ENCODE measurements at regions not wholly inside any gene's neighbourhood (a gene's known extent, or its start where the extent isn't known, plus 50 kb on each side); places are given as distances from the start of the nearest gene placed in this dataset.

- H3K27ac ChIP-seq (ENCODE audit: insufficient read depth, low read depth, low read length, poor library complexity, severe bottlenecking) = no peak overlapping the region
- H3K4me3 ChIP-seq (ENCODE audit: insufficient read depth, low read depth, low read length) = no peak overlapping the region
- WGBS, 2 experiments = 57 to 100% methylated on average over 1 to 2 of the region's 2 CpGs
- no peaks in the 10 kb centered on the region for H3K27me3 ChIP-seq (ENCODE audit: control insufficient read depth, insufficient read depth, low read length, poor library complexity, severe bottlenecking)
- H3K36me3 ChIP-seq (ENCODE audit: control insufficient read depth, insufficient read depth, low read length) = no peaks in the 10 kb centered on the region
- H3K9me3 ChIP-seq (ENCODE audit: control insufficient read depth, low read length) = no peaks in the 10 kb centered on the region
- no peaks in the 10 kb centered on the region for H3K4me1 ChIP-seq (ENCODE audit: control insufficient read depth, insufficient read depth, low read length)
These were observed 514.5 kb upstream of the FAM241A start for GRCh38 chr4:111630705-111631104.

GRCh38 chr4:111631215-111631999 lies 513.8 kb upstream of the FAM241A start:
- 84 to 88% methylated on average over 1 to 2 of the region's 2 CpGs for WGBS, 2 experiments
- H3K27me3 ChIP-seq (ENCODE audit: control insufficient read depth, insufficient read depth, low read length, poor library complexity, severe bottlenecking) = no peaks in the 10 kb centered on the region
- no peak overlapping the region for H3K4me3 ChIP-seq (ENCODE audit: insufficient read depth, low read depth, low read length)
- no peaks in the 10 kb centered on the region for H3K4me1 ChIP-seq (ENCODE audit: control insufficient read depth, insufficient read depth, low read length)
- H3K27ac ChIP-seq (ENCODE audit: insufficient read depth, low read depth, low read length, poor library complexity, severe bottlenecking) = no peak overlapping the region
- H3K9me3 ChIP-seq (ENCODE audit: control insufficient read depth, low read length) = no peaks in the 10 kb centered on the region
- H3K36me3 ChIP-seq (ENCODE audit: control insufficient read depth, insufficient read depth, low read length) = no peaks in the 10 kb centered on the region

- Histone ChIP-seq H3K9me3 (ENCODE audit: control insufficient read depth, low read length) (no peaks in the 10 kb centered on the region), H3K27me3 (ENCODE audit: control insufficient read depth, insufficient read depth, low read length, poor library complexity, severe bottlenecking) (no peaks in the 10 kb centered on the region), H3K36me3 (ENCODE audit: control insufficient read depth, insufficient read depth, low read length) (no peaks in the 10 kb centered on the region), H3K27ac (ENCODE audit: insufficient read depth, low read depth, low read length, poor library complexity, severe bottlenecking) (no peak overlapping the region), H3K4me3 (ENCODE audit: insufficient read depth, low read depth, low read length) (no peak overlapping the region), H3K4me1 (ENCODE audit: control insufficient read depth, insufficient read depth, low read length) (no peaks in the 10 kb centered on the region)
- WGBS, 2 experiments = 87 to 92% methylated on average over 1 of the region's 1 CpG
These were observed 512.6 kb upstream of the FAM241A start for GRCh38 chr4:111632641-111633151.

GRCh38 chr4:111633663-111634266 lies 511.5 kb upstream of the FAM241A start:
- Histone ChIP-seq H3K27me3 (ENCODE audit: control insufficient read depth, insufficient read depth, low read length, poor library complexity, severe bottlenecking) (no peaks in the 10 kb centered on the region), H3K4me3 (ENCODE audit: insufficient read depth, low read depth, low read length) (no peak overlapping the region), H3K9me3 (ENCODE audit: control insufficient read depth, low read length) (no peaks in the 10 kb centered on the region), H3K4me1 (ENCODE audit: control insufficient read depth, insufficient read depth, low read length) (no peaks in the 10 kb centered on the region), H3K27ac (ENCODE audit: insufficient read depth, low read depth, low read length, poor library complexity, severe bottlenecking) (no peak overlapping the region), H3K36me3 (ENCODE audit: control insufficient read depth, insufficient read depth, low read length) (no peaks in the 10 kb centered on the region)
- WGBS, 2 experiments = 86 to 100% methylated on average over 2 to 6 of the region's 7 CpGs

GRCh38 chr4:111635646-111636045 lies 509.6 kb upstream of the FAM241A start:
- H3K4me3 ChIP-seq (ENCODE audit: insufficient read depth, low read depth, low read length) = no peak overlapping the region

GRCh38 chr4:111636961-111637585 lies 508.2 kb upstream of the FAM241A start:
- Histone ChIP-seq H3K4me3 (ENCODE audit: insufficient read depth, low read depth, low read length) (no peak overlapping the region), H3K36me3 (ENCODE audit: control insufficient read depth, insufficient read depth, low read length) (no peaks in the 10 kb centered on the region), H3K9me3 (ENCODE audit: control insufficient read depth, low read length) (no peaks in the 10 kb centered on the region), H3K27me3 (ENCODE audit: control insufficient read depth, insufficient read depth, low read length, poor library complexity, severe bottlenecking) (no peaks in the 10 kb centered on the region), H3K4me1 (ENCODE audit: control insufficient read depth, insufficient read depth, low read length) (no peaks in the 10 kb centered on the region), H3K27ac (ENCODE audit: insufficient read depth, low read depth, low read length, poor library complexity, severe bottlenecking) (no peak overlapping the region)
- WGBS, 2 experiments = 86 to 90% methylated on average over 1 to 2 of the region's 2 CpGs

More at GRCh38 chr4:111635646-111636045, 509.6 kb upstream of the FAM241A start:
- H3K27ac ChIP-seq (ENCODE audit: insufficient read depth, low read depth, low read length, poor library complexity, severe bottlenecking) = no peak overlapping the region
- no peaks in the 10 kb centered on the region for H3K36me3 ChIP-seq (ENCODE audit: control insufficient read depth, insufficient read depth, low read length)
- no peaks in the 10 kb centered on the region for H3K9me3 ChIP-seq (ENCODE audit: control insufficient read depth, low read length)
- 91 to 92% methylated on average over 1 of the region's 1 CpG for WGBS, 2 experiments
- H3K4me1 ChIP-seq (ENCODE audit: control insufficient read depth, insufficient read depth, low read length) = no peaks in the 10 kb centered on the region
- H3K27me3 ChIP-seq (ENCODE audit: control insufficient read depth, insufficient read depth, low read length, poor library complexity, severe bottlenecking) = no peaks in the 10 kb centered on the region

- H3K27ac ChIP-seq (ENCODE audit: insufficient read depth, low read depth, low read length, poor library complexity, severe bottlenecking) = no peak overlapping the region
- WGBS, 2 experiments = 83 to 93% methylated on average over 1 to 3 of the region's 3 CpGs
- H3K4me3 ChIP-seq (ENCODE audit: insufficient read depth, low read depth, low read length) = no peak overlapping the region
These were observed 506.0 kb upstream of the FAM241A start for GRCh38 chr4:111639120-111639690.

DNA sequence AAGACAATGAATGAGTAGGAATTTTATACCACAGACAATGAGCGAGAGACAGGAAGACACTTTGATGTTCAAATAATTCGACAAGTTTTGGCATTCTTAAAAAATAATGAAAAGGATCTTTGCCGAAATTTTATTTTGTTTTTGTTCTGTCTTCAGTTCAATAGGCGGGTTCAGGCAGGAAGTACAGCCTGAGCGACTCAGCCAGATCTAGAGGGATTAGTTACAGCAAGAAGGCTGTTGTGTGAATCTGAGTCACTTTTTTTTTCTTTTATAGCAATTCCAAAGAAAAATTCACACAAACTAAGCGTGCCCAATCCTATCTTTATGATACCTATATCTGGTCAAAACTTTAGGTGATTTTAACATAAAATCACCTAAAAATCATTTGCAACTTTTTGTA lies 505.4 kb upstream of the FAM241A start:
- no peaks in the 10 kb centered on the region for H3K9me3 ChIP-seq (ENCODE audit: control insufficient read depth, low read length)
- no peak overlapping the region for H3K4me3 ChIP-seq (ENCODE audit: insufficient read depth, low read depth, low read length)
- WGBS, 2 experiments = 79 to 80% methylated on average over 6 of the region's 6 CpGs
- no peaks in the 10 kb centered on the region for H3K36me3 ChIP-seq (ENCODE audit: control insufficient read depth, insufficient read depth, low read length)
- H3K4me1 ChIP-seq (ENCODE audit: control insufficient read depth, insufficient read depth, low read length) = no peaks in the 10 kb centered on the region
- no peak overlapping the region for H3K27ac ChIP-seq (ENCODE audit: insufficient read depth, low read depth, low read length, poor library complexity, severe bottlenecking)
- no peaks in the 10 kb centered on the region for H3K27me3 ChIP-seq (ENCODE audit: control insufficient read depth, insufficient read depth, low read length, poor library complexity, severe bottlenecking)

More at GRCh38 chr4:111639120-111639690, 506.0 kb upstream of the FAM241A start:
- H3K4me1 ChIP-seq (ENCODE audit: control insufficient read depth, insufficient read depth, low read length) = no peaks in the 10 kb centered on the region
- H3K9me3 ChIP-seq (ENCODE audit: control insufficient read depth, low read length) = no peaks in the 10 kb centered on the region
- H3K27me3 ChIP-seq (ENCODE audit: control insufficient read depth, insufficient read depth, low read length, poor library complexity, severe bottlenecking) = no peaks in the 10 kb centered on the region
- no peaks in the 10 kb centered on the region for H3K36me3 ChIP-seq (ENCODE audit: control insufficient read depth, insufficient read depth, low read length)

GRCh38 chr4:111641813-111642579 lies 503.3 kb upstream of the FAM241A start:
- Histone ChIP-seq H3K4me3 (ENCODE audit: insufficient read depth, low read depth, low read length) (no peak overlapping the region), H3K4me1 (ENCODE audit: control insufficient read depth, insufficient read depth, low read length) (no peaks in the 10 kb centered on the region), H3K27ac (ENCODE audit: insufficient read depth, low read depth, low read length, poor library complexity, severe bottlenecking) (no peak overlapping the region), H3K9me3 (ENCODE audit: control insufficient read depth, low read length) (no peaks in the 10 kb centered on the region), H3K27me3 (ENCODE audit: control insufficient read depth, insufficient read depth, low read length, poor library complexity, severe bottlenecking) (no peaks in the 10 kb centered on the region), H3K36me3 (ENCODE audit: control insufficient read depth, insufficient read depth, low read length) (no peaks in the 10 kb centered on the region)
- WGBS, 2 experiments = 47 to 54% methylated on average over 9 of the region's 9 CpGs
